HuH-7.5 (cell line): ENCODE measurements at regions not wholly inside any gene's neighbourhood (a gene's known extent, or its start where the extent isn't known, plus 50 kb on each side); places are given as distances from the start of the nearest gene placed in this dataset.
"Not testable (repeated sequence)": the region's sequence is repeated elsewhere in the genome, so short reads cannot be mapped to it uniquely, and the experiment has no call there.

Experiments
- DNase-seq: peaks from one replicate; pipeline ENCODE4 v3.0.0; 2011; ENCODE audit warnings: low spot score

GRCh38 chr12:58657190-58657589 lies 263.1 kb downstream of the LRIG3 start:
- DNase-seq, result no peak

- no peak for DNase-seq
These were observed 254.9 kb downstream of the LRIG3 start for GRCh38 chr12:58665375-58665774.

- DNase-seq, result no peak
These were observed 252.1 kb downstream of the LRIG3 start for GRCh38 chr12:58668233-58668632.

- no peak for DNase-seq
These were observed 251.4 kb downstream of the LRIG3 start for GRCh38 chr12:58668871-58669270.

GRCh38 chr12:58670623-58671022 lies 249.7 kb downstream of the LRIG3 start:
- DNase-seq, result no peak

- no peak for DNase-seq
These were observed 249.1 kb downstream of the LRIG3 start for GRCh38 chr12:58671196-58671595.

GRCh38 chr12:58673021-58673420 lies 247.3 kb downstream of the LRIG3 start:
- DNase-seq, result no peak

- DNase-seq, result not testable (repeated sequence)
These were observed 242.5 kb downstream of the LRIG3 start for GRCh38 chr12:58677833-58678232.

- DNase-seq, result no peak
These were observed 241.6 kb downstream of the LRIG3 start for GRCh38 chr12:58678753-58679152.

- no peak for DNase-seq
These were observed 238.6 kb downstream of the LRIG3 start for GRCh38 chr12:58681730-58682129.

GRCh38 chr12:58695263-58695662 lies 225.0 kb downstream of the LRIG3 start:
- no peak for DNase-seq

- no peak for DNase-seq
These were observed 218.8 kb downstream of the LRIG3 start for GRCh38 chr12:58701536-58701935.

- no peak for DNase-seq
These were observed 216.4 kb downstream of the LRIG3 start for GRCh38 chr12:58703866-58704265.

GRCh38 chr12:58704770-58705169 lies 215.5 kb downstream of the LRIG3 start:
- DNase-seq, result not testable (repeated sequence)

GRCh38 chr12:58710901-58711300 lies 209.4 kb downstream of the LRIG3 start:
- no peak for DNase-seq

GRCh38 chr12:58711974-58712373 lies 208.3 kb downstream of the LRIG3 start:
- no peak for DNase-seq

GRCh38 chr12:58712976-58713375 lies 207.3 kb downstream of the LRIG3 start:
- DNase-seq, result no peak

GRCh38 chr12:58719161-58719560 lies 201.1 kb downstream of the LRIG3 start:
- DNase-seq, result no peak

- no peak for DNase-seq
These were observed 199.9 kb downstream of the LRIG3 start for GRCh38 chr12:58720421-58720820.

GRCh38 chr12:58725400-58726105 lies 194.8 kb downstream of the LRIG3 start:
- no peak for DNase-seq

GRCh38 chr12:58727521-58727920 lies 192.8 kb downstream of the LRIG3 start:
- no peak for DNase-seq

- DNase-seq, result no peak
These were observed 191.9 kb downstream of the LRIG3 start for GRCh38 chr12:58728397-58728796.

GRCh38 chr12:58731096-58731495 lies 189.2 kb downstream of the LRIG3 start:
- no peak for DNase-seq

- no peak for DNase-seq
These were observed 187.4 kb downstream of the LRIG3 start for GRCh38 chr12:58732894-58733293.
